ENCODE measurements at regions not wholly inside any gene's neighbourhood (a gene's known extent, or its start where the extent isn't known, plus 50 kb on each side); places are given as distances from the start of the nearest gene placed in this dataset.
"Not testable (repeated sequence)": the region's sequence is repeated elsewhere in the genome, so short reads cannot be mapped to it uniquely, and the experiment has no call there.

- no peak for DNase-seq (ENCODE audit: low spot score)
These were observed 73.8 kb upstream of the EPCAM start for GRCh38 chr2:47295131-47295980.

- no peak for DNase-seq (ENCODE audit: low spot score)
These were observed 75.1 kb upstream of the EPCAM start for GRCh38 chr2:47293976-47294375.

GRCh38 chr2:47288864-47289263, 80.2 kb upstream of the EPCAM start:
- DNase-seq (ENCODE audit: low spot score), result no peak

GRCh38 chr2:47283659-47284058, 85.5 kb upstream of the EPCAM start:
- DNase-seq (ENCODE audit: low spot score), result no peak

- DNase-seq (ENCODE audit: low spot score), result no peak
These were observed 86.4 kb upstream of the EPCAM start for GRCh38 chr2:47282621-47283272.

GRCh38 chr2:47279525-47279924, 89.6 kb upstream of the EPCAM start:
- DNase-seq (ENCODE audit: low spot score), result not testable (repeated sequence)

- DNase-seq (ENCODE audit: low spot score), result no peak
These were observed 91.1 kb upstream of the EPCAM start for GRCh38 chr2:47277987-47278386.

- DNase-seq (ENCODE audit: low spot score), result no peak
These were observed 91.9 kb upstream of the EPCAM start for GRCh38 chr2:47277187-47277586.

GRCh38 chr2:47276061-47276460, 93.0 kb upstream of the EPCAM start:
- no peak for DNase-seq (ENCODE audit: low spot score)

- DNase-seq (ENCODE audit: low spot score), result no peak
These were observed 94.9 kb upstream of the EPCAM start for GRCh38 chr2:47274054-47274782.

GRCh38 chr2:47272905-47273758, 96.0 kb upstream of the EPCAM start:
- no peak for DNase-seq (ENCODE audit: low spot score)

- DNase-seq (ENCODE audit: low spot score), result no peak
These were observed 95.9 kb upstream of the CALM2 start for GRCh38 chr2:47272031-47272864.

- DNase-seq (ENCODE audit: low spot score), result no peak
These were observed 95.0 kb upstream of the CALM2 start for GRCh38 chr2:47271054-47272000.

- DNase-seq (ENCODE audit: low spot score), result no peak
These were observed 94.1 kb upstream of the CALM2 start for GRCh38 chr2:47270421-47270820.

- no peak for DNase-seq (ENCODE audit: low spot score)
These were observed 93.3 kb upstream of the CALM2 start for GRCh38 chr2:47269316-47270232.

- DNase-seq (ENCODE audit: low spot score), result no peak
These were observed 91.4 kb upstream of the CALM2 start for GRCh38 chr2:47267711-47268086.

GRCh38 chr2:47266939-47267710, 90.8 kb upstream of the CALM2 start:
- no peak for DNase-seq (ENCODE audit: low spot score)

GRCh38 chr2:47265751-47266231, 89.5 kb upstream of the CALM2 start:
- no peak for DNase-seq (ENCODE audit: low spot score)
